A172 (cell line): ENCODE measurements at regions not wholly inside any gene's neighbourhood (a gene's known extent, or its start where the extent isn't known, plus 50 kb on each side); places are given as distances from the start of the nearest gene placed in this dataset.

Experiments used
- DNase-seq: peaks from one replicate; pipeline ENCODE4 v3.0.0-alpha.2; 2015; ENCODE audit warnings: low spot score

GRCh38 chr4:14608630-14609029, 393.7 kb upstream of the CPEB2 start:
- no peak for DNase-seq

- no peak for DNase-seq
These were observed 387.4 kb upstream of the CPEB2 start for GRCh38 chr4:14614840-14615239.

GRCh38 chr4:14615671-14616070, 386.6 kb upstream of the CPEB2 start:
- DNase-seq, result no peak

GRCh38 chr4:14620567-14621141, 381.6 kb upstream of the CPEB2 start:
- no peak for DNase-seq

GRCh38 chr4:14621731-14622463, 380.4 kb upstream of the CPEB2 start:
- DNase-seq, result no peak

- no peak for DNase-seq
These were observed 375.2 kb upstream of the CPEB2 start for GRCh38 chr4:14627038-14627437.

- DNase-seq, result no peak
These were observed 370.4 kb upstream of the CPEB2 start for GRCh38 chr4:14631806-14632440.

- no peak for DNase-seq
These were observed 365.7 kb upstream of the CPEB2 start for GRCh38 chr4:14636563-14636962.

- no peak for DNase-seq
These were observed 361.8 kb upstream of the CPEB2 start for GRCh38 chr4:14640476-14640875.

- DNase-seq, result no peak
These were observed 360.4 kb upstream of the CPEB2 start for GRCh38 chr4:14641871-14642270.

- DNase-seq, result no peak
These were observed 357.6 kb upstream of the CPEB2 start for GRCh38 chr4:14644580-14645282.

- DNase-seq, result peak; percentile 58
These were observed 355.4 kb upstream of the CPEB2 start for GRCh38 chr4:14646831-14647230.

GRCh38 chr4:14650127-14650526, 352.2 kb upstream of the CPEB2 start:
- DNase-seq, result no peak

- no peak for DNase-seq
These were observed 349.8 kb upstream of the CPEB2 start for GRCh38 chr4:14652522-14652921.

- DNase-seq, result no peak
These were observed 348.9 kb upstream of the CPEB2 start for GRCh38 chr4:14653338-14653737.

- DNase-seq, result no peak
These were observed 343.0 kb upstream of the CPEB2 start for GRCh38 chr4:14659286-14659685.

GRCh38 chr4:14667624-14668151, 334.6 kb upstream of the CPEB2 start:
- DNase-seq, result peak; percentile 11

GRCh38 chr4:14668296-14668695, 334.0 kb upstream of the CPEB2 start:
- no peak for DNase-seq

- DNase-seq, result no peak
These were observed 332.9 kb upstream of the CPEB2 start for GRCh38 chr4:14669371-14669770.

- DNase-seq, result no peak
These were observed 331.1 kb upstream of the CPEB2 start for GRCh38 chr4:14671146-14671545.

GRCh38 chr4:14675279-14675985, 326.8 kb upstream of the CPEB2 start:
- DNase-seq, result no peak

- no peak for DNase-seq
These were observed 322.4 kb upstream of the CPEB2 start for GRCh38 chr4:14679906-14680305.
